ENCODE measurements at regions not wholly inside any gene's neighbourhood (a gene's known extent, or its start where the extent isn't known, plus 50 kb on each side); places are given as distances from the start of the nearest gene placed in this dataset.

GRCh38 chr11:19382131-19382611 lies 141.4 kb upstream of the E2F8 start:
- H2AK9ac ChIP-seq (replicated peaks; ENCODE audit: low read depth, low read length, poor library complexity), result no peak overlapping the region
- TF ChIP-seq MXI1 (IDR thresholded peaks at IDR 0.05; ENCODE audit: borderline replicate concordance, low read depth, low read length) (no peak), POLR2A (IDR thresholded peaks at IDR 0.05; ENCODE audit: low read depth, low read length) (no peak), NFE2L2 (IDR thresholded peaks at IDR 0.05; ENCODE audit: low read depth, low read length) (no peak), BHLHE40 (IDR thresholded peaks at IDR 0.05; ENCODE audit: low read depth, low read length) (no peak), RFX5 (IDR thresholded peaks at IDR 0.05; ENCODE audit: low read depth, low read length) (no peak), CEBPB (IDR thresholded peaks at IDR 0.05; ENCODE audit: low read depth, low read length) (no peak), RAD21 (IDR thresholded peaks at IDR 0.05; ENCODE audit: low read length) (no peak), CHD1 (IDR thresholded peaks at IDR 0.05; ENCODE audit: low read depth, low read length) (no peak), FOS (IDR thresholded peaks at IDR 0.05; ENCODE audit: low read depth, low read length) (no peak), RCOR1 (IDR thresholded peaks at IDR 0.05; ENCODE audit: insufficient replicate concordance, low read length) (no peak), MAFK (IDR thresholded peaks at IDR 0.05; ENCODE audit: low read depth, low read length) (no peak), MAZ (IDR thresholded peaks at IDR 0.05; ENCODE audit: borderline replicate concordance, low read depth, low read length) (no peak), SMC3 (IDR thresholded peaks at IDR 0.05; ENCODE audit: low read depth, low read length) (no peak)
- TF ChIP-seq, protein P1, sequence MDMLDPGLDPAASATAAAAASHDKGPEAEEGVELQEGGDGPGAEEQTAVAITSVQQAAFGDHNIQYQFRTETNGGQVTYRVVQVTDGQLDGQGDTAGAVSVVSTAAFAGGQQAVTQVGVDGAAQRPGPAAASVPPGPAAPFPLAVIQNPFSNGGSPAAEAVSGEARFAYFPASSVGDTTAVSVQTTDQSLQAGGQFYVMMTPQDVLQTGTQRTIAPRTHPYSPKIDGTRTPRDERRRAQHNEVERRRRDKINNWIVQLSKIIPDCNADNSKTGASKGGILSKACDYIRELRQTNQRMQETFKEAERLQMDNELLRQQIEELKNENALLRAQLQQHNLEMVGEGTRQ (IDR thresholded peaks at IDR 0.05; ENCODE audit: low read depth, low read length), result no peak
- TF ChIP-seq, protein P2, sequence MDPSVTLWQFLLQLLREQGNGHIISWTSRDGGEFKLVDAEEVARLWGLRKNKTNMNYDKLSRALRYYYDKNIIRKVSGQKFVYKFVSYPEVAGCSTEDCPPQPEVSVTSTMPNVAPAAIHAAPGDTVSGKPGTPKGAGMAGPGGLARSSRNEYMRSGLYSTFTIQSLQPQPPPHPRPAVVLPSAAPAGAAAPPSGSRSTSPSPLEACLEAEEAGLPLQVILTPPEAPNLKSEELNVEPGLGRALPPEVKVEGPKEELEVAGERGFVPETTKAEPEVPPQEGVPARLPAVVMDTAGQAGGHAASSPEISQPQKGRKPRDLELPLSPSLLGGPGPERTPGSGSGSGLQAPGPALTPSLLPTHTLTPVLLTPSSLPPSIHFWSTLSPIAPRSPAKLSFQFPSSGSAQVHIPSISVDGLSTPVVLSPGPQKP (IDR thresholded peaks at IDR 0.05; ENCODE audit: borderline replicate concordance, low read depth, low read length), result no peak
- TF ChIP-seq, protein P3, sequence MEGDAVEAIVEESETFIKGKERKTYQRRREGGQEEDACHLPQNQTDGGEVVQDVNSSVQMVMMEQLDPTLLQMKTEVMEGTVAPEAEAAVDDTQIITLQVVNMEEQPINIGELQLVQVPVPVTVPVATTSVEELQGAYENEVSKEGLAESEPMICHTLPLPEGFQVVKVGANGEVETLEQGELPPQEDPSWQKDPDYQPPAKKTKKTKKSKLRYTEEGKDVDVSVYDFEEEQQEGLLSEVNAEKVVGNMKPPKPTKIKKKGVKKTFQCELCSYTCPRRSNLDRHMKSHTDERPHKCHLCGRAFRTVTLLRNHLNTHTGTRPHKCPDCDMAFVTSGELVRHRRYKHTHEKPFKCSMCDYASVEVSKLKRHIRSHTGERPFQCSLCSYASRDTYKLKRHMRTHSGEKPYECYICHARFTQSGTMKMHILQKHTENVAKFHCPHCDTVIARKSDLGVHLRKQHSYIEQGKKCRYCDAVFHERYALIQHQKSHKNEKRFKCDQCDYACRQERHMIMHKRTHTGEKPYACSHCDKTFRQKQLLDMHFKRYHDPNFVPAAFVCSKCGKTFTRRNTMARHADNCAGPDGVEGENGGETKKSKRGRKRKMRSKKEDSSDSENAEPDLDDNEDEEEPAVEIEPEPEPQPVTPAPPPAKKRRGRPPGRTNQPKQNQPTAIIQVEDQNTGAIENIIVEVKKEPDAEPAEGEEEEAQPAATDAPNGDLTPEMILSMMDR (conservative IDR thresholded peaks at IDR 0.05; ENCODE audit: low read depth, low read length), result no peak
- no TSS peak for BruUV-seq (replicated peaks)
- no peaks in the 10 kb centered on the region for H3K27me3 ChIP-seq (ENCODE audit: control insufficient read depth, insufficient read depth, low read length)
- no peak overlapping the region for H2BK120ac ChIP-seq (ENCODE audit: low read depth, low read length)
- H3K18ac ChIP-seq (ENCODE audit: low read depth, low read length), result no peak overlapping the region
- H4K5ac ChIP-seq (ENCODE audit: low read depth, low read length), result no peak overlapping the region
- intact Hi-C loops (cut with micrococcal nuclease) (no loop called here), in situ Hi-C loops (cut with MboI; ENCODE audit: low sequenced_read_pairs) (no loop called here), dilution Hi-C loops (cut with HindIII; ENCODE audit: low sequenced_read_pairs, unreplicated experiment) (no loop called here)
- H2BK20ac ChIP-seq (ENCODE audit: low read depth, low read length), result no peak overlapping the region
- H3K4ac ChIP-seq (ENCODE audit: low read depth, low read length), result no peak overlapping the region
- ATAC-seq (ENCODE audit: low read depth) (no peak), DNase-seq (no peak)
- H2BK15ac ChIP-seq (ENCODE audit: low read depth, low read length), result no peak overlapping the region
- no peak overlapping the region for H2AFZ ChIP-seq (replicated peaks; ENCODE audit: low read length, poor library complexity)
- H3K4me2 ChIP-seq (ENCODE audit: low read depth, low read length), result no peak overlapping the region
- H3K9ac ChIP-seq (ENCODE audit: low read depth, low read length), result no peak overlapping the region
- ChIA-PET CTCF (interaction anchor here (0.8 kb wide), 1 partner anchor 21 kb away, joined by 3 read pairs; no protein-coding TSS in a partner anchor), POLR2A (ENCODE audit: unreplicated experiment) (no interaction called here)
- H3K14ac ChIP-seq (replicated peaks; ENCODE audit: low read depth, low read length), result no peak overlapping the region
- 57% methylated on average over 6 of the region's 16 CpGs; no CpG with 5 or more reads in 1 of the 2 experiments for WGBS, 2 experiments (ENCODE audit: extremely low coverage in 2 of 2, insufficient read length in 1 of 2)
- H4K91ac ChIP-seq (ENCODE audit: insufficient read depth, low read depth, low read length), result no peak overlapping the region
- no peaks in the 10 kb centered on the region for H4K20me1 ChIP-seq (ENCODE audit: insufficient read depth, low read length)
- no peak overlapping the region for H3K56ac ChIP-seq (ENCODE audit: extremely low read depth, insufficient read depth, low read length)
- H3K9me3 ChIP-seq (ENCODE audit: control insufficient read depth, insufficient read depth, low read length), result no peaks in the 10 kb centered on the region
- no peaks in the 10 kb centered on the region for H3K79me1 ChIP-seq (ENCODE audit: low read depth in 1 of 2, low read length in 2 of 2)
- no peak overlapping the region for H4K8ac ChIP-seq (ENCODE audit: low read depth in 2 of 2, low read length in 2 of 2)
- no peak overlapping the region for H3K23ac ChIP-seq (ENCODE audit: low read depth, low read length)
- no peak overlapping the region for H3K4me3 ChIP-seq (ENCODE audit: insufficient read depth, low read depth, low read length)
- H2AK5ac ChIP-seq (ENCODE audit: low read depth, low read length), result no peak overlapping the region
- H3K36me3 ChIP-seq (ENCODE audit: control insufficient read depth, insufficient read depth, low read length), result no peaks in the 10 kb centered on the region
- no peak overlapping the region for H3K27ac ChIP-seq (ENCODE audit: insufficient read depth, low read length)
- H3K4me1 ChIP-seq (ENCODE audit: control insufficient read depth, insufficient read depth, low read length), result peaks cover 6% of the 10 kb centered on the region; the same call in 1 of the 2 replicates
- peaks cover 12% of the 10 kb centered on the region; the same call in 1 of the 2 replicates for H3K9me1 ChIP-seq (ENCODE audit: insufficient read depth, low read length)
- H2BK5ac ChIP-seq (ENCODE audit: low read depth, low read length, poor library complexity, severe bottlenecking), result no peak overlapping the region
